ENCODE measurements at regions not wholly inside any gene's neighbourhood (a gene's known extent, or its start where the extent isn't known, plus 50 kb on each side); places are given as distances from the start of the nearest gene placed in this dataset.
"Not testable (repeated sequence)": the region's sequence is repeated elsewhere in the genome, so short reads cannot be mapped to it uniquely, and the experiment has no call there.

DNA sequence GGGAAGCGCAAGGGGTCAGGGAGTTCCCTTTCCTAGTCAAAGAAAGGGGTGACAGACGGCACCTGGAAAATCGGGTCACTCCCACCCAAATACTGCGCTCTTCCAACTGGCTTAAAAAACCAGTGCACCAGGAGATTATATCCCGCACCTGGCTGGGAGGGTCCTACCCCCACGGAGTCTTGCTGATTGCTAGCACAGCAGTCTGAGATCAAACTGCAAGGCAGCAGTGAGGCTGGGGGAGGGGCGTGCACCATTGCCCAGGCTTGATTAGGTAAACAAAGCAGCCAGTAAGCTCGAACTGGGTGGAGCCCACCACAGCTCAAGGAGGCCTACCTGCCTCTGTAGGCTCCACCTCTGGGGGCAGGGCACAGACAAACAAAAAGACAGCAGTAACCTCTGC, 726.0 kb upstream of the MANEA start:
- POLR2A ChIA-PET (ENCODE audit: partially characterized antibody); H3K4me3 ChIP-seq (ENCODE audit: low read length in 2 of 2); intact Hi-C loops (cut with micrococcal nuclease); H3K27me3 ChIP-seq (ENCODE audit: insufficient read depth, low read length); CTCF ChIA-PET (ENCODE audit: partially characterized antibody); H3K27ac ChIP-seq (ENCODE audit: low read depth, low read length); H3K27me3 Mint-ChIP-seq; H3K4me3 Mint-ChIP-seq; H3K4me1 Mint-ChIP-seq; H3K4me1 ChIP-seq (ENCODE audit: insufficient read depth, low read length); H3K27ac Mint-ChIP-seq; H3K9me3 ChIP-seq (ENCODE audit: control insufficient read depth in 1 of 2, low read length in 2 of 2); H3K36me3 Mint-ChIP-seq; H3K36me3 ChIP-seq (ENCODE audit: insufficient read depth, low read length): not testable (repeated sequence)
- H3K9me3 Mint-ChIP-seq = peaks cover 0 to 11% (median 5%) of the 10 kb centered on the region in 8 donors
- DNase-seq = peak in 1 of 5 donors; percentile 30

DNA sequence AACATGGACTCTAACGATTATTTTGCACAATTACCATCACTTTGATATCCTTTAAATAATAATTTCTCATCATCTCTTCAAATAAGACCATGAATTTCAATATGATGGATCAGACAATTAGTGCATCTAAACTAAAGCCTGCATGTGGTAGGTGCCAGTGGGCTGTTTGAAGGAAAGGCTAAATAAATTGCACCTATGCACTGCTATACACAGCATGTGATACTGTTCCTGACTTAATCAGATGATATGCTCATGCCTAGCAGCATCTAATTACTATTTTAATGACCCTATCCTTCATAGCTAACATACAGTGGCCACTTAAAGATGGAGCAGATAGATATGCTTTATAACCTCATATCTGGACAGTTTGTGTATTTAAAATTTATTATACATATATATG, 731.6 kb upstream of the MANEA start:
- Histone ChIP-seq H3K9me3 (ENCODE audit: control insufficient read depth in 1 of 2, low read length in 2 of 2) (no peaks in the 10 kb centered on the region), H3K36me3 (ENCODE audit: insufficient read depth, low read length) (no peaks in the 10 kb centered on the region), H3K4me1 (ENCODE audit: insufficient read depth, low read length) (no peaks in the 10 kb centered on the region), H3K27ac (ENCODE audit: low read depth, low read length) (no peak overlapping the region), H3K4me3 (ENCODE audit: low read length in 2 of 2) (no peak overlapping the region), H3K27me3 (ENCODE audit: insufficient read depth, low read length) (no peaks in the 10 kb centered on the region)
- POLR2A ChIA-PET (ENCODE audit: partially characterized antibody) = no interaction called here
- no peak for DNase-seq
- Mint-ChIP-seq H3K9me3 (peaks cover 0 to 2% (median 0%) of the 10 kb centered on the region in 8 donors), H3K36me3 (no peaks in the 10 kb centered on the region), H3K27me3 (no peaks in the 10 kb centered on the region), H3K4me3 (no peak overlapping the region), H3K27ac (no peak overlapping the region), H3K4me1 (no peaks in the 10 kb centered on the region)
- intact Hi-C loops (cut with micrococcal nuclease) = no loop called here
- CTCF ChIA-PET (ENCODE audit: partially characterized antibody) = interaction anchor here (0.6 kb wide), 1 partner anchor 1284 kb away, joined by 3 read pairs; no protein-coding TSS in a partner anchor

DNA sequence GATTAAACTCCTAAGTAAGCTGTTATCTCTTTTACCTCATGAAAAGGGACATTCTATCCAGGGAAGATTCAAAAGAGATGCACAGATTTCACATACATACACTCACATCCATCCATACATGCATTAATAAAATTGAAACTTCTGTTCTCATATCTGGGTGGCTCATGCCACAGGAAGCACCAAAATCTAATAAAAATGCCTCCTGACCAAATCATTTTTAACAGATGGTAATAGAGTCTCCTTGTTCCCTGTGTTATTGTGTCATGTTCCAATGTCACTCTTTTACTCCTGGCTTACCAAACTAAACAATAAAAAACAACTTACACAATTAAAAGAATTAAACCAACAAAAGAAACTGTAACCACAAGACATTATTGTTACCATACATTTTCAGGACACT, 742.1 kb upstream of the MANEA start:
- no peaks in the 10 kb centered on the region for H3K36me3 ChIP-seq (ENCODE audit: insufficient read depth, low read length)
- H3K9me3 ChIP-seq (ENCODE audit: control insufficient read depth in 1 of 2, low read length in 2 of 2) = no peaks in the 10 kb centered on the region
- Mint-ChIP-seq H3K36me3 (no peaks in the 10 kb centered on the region), H3K9me3 (peaks cover 0 to 9% (median 0%) of the 10 kb centered on the region in 8 donors), H3K4me3 (no peak overlapping the region), H3K4me1 (no peaks in the 10 kb centered on the region), H3K27me3 (no peaks in the 10 kb centered on the region), H3K27ac (peak overlapping the region in 1 of 7 donors; percentile 75)
- intact Hi-C loops (cut with micrococcal nuclease) = no loop called here
- H3K4me1 ChIP-seq (ENCODE audit: insufficient read depth, low read length) = no peaks in the 10 kb centered on the region
- DNase-seq = no peak
- no peak overlapping the region for H3K27ac ChIP-seq (ENCODE audit: low read depth, low read length)
- no peak overlapping the region for H3K4me3 ChIP-seq (ENCODE audit: low read length in 2 of 2)
- ChIA-PET CTCF (ENCODE audit: partially characterized antibody) (no interaction called here), POLR2A (ENCODE audit: partially characterized antibody) (no interaction called here)
- no peaks in the 10 kb centered on the region for H3K27me3 ChIP-seq (ENCODE audit: insufficient read depth, low read length)

DNA sequence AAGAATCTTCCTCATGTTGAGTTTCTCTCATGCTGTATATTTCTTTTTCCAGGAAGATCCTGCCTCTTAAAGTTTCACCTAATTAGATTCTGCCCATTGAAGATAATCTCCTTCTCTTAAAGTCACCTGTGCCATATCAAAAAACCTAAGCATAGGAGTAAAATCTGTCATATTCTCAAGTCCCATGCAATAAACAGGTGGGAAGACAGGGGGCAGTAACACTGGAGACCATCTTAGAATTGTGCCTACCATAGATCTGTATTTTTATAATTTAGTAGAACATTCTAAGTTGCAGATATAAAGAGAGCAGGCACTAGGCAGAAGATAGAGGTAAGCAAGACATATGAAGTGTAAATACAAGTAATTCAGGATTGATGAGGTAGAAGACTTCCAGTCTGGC, 763.5 kb upstream of the MANEA start:
- DNase-seq = no peak
- no peak overlapping the region for H3K4me3 Mint-ChIP-seq
- H3K4me3 ChIP-seq (ENCODE audit: low read length in 2 of 2) = no peak overlapping the region
- H3K9me3 Mint-ChIP-seq = peaks cover 0 to 7% (median 0%) of the 10 kb centered on the region in 8 donors
- no peaks in the 10 kb centered on the region for H3K4me1 Mint-ChIP-seq
- no peaks in the 10 kb centered on the region for H3K27me3 Mint-ChIP-seq
- H3K9me3 ChIP-seq (ENCODE audit: control insufficient read depth in 1 of 2, low read length in 2 of 2) = no peaks in the 10 kb centered on the region
- no peaks in the 10 kb centered on the region for H3K36me3 Mint-ChIP-seq
- H3K27ac ChIP-seq (ENCODE audit: low read depth, low read length) = no peak overlapping the region
- H3K4me1 ChIP-seq (ENCODE audit: insufficient read depth, low read length) = no peaks in the 10 kb centered on the region
- ChIA-PET POLR2A (ENCODE audit: partially characterized antibody) (no interaction called here), CTCF (ENCODE audit: partially characterized antibody) (no interaction called here)
- H3K27ac Mint-ChIP-seq = no peak overlapping the region
- no peaks in the 10 kb centered on the region for H3K27me3 ChIP-seq (ENCODE audit: insufficient read depth, low read length)
- intact Hi-C loops (cut with micrococcal nuclease) = no loop called here
- H3K36me3 ChIP-seq (ENCODE audit: insufficient read depth, low read length) = no peaks in the 10 kb centered on the region

DNA sequence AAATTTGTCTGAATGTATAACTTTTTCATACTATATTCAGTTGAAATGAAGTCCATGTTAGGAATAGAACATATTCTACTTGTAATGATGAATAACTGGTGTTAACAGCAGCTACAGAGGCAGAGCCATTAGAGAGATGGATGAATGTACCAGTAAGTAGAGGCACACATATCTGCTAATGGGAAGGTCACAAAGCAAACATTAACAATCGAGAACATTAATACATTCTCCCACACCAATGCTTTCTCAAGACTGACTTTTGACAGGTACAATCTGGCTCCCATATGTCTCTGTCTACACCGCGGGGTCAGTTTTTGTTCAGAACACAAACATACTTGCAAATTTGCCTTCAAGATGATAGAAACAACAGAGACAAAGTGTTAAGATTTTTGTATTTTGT, 776.0 kb upstream of the MANEA start:
- Histone ChIP-seq H3K27ac (ENCODE audit: low read depth, low read length) (no peak overlapping the region), H3K36me3 (ENCODE audit: insufficient read depth, low read length) (no peaks in the 10 kb centered on the region), H3K4me3 (ENCODE audit: low read length in 2 of 2) (no peak overlapping the region), H3K9me3 (ENCODE audit: control insufficient read depth in 1 of 2, low read length in 2 of 2) (no peaks in the 10 kb centered on the region), H3K27me3 (ENCODE audit: insufficient read depth, low read length) (no peaks in the 10 kb centered on the region), H3K4me1 (ENCODE audit: insufficient read depth, low read length) (no peaks in the 10 kb centered on the region)
- Mint-ChIP-seq H3K4me3 (no peak overlapping the region), H3K27me3 (no peaks in the 10 kb centered on the region), H3K4me1 (no peaks in the 10 kb centered on the region), H3K9me3 (peaks cover 0 to 9% (median 4%) of the 10 kb centered on the region in 8 donors), H3K36me3 (no peaks in the 10 kb centered on the region), H3K27ac (no peak overlapping the region)
- intact Hi-C loops (cut with micrococcal nuclease) = no loop called here
- POLR2A ChIA-PET (ENCODE audit: partially characterized antibody) = no interaction called here
- DNase-seq = no peak
- CTCF ChIA-PET (ENCODE audit: partially characterized antibody) = no interaction called here

DNA sequence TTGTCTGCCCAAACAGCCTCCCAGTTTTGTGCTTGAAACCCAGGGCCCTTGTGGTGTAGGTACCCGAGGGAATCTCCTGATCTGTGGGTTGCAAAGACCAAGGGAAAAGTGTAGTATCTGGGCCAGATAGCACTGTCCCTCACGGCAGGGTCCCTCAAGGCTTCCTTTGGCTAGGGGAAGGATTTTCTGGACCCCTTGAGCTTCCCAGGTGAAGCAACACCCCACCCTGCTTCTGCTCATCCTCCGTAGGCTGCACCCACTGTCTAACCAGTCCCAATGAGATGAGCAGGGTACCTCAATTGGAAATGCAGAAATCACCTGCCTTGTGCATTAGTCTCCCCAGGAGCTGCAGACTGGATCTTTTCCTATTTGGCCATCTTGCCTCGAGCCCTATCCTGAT, 791.8 kb upstream of the MANEA start:
- H3K4me3 ChIP-seq (ENCODE audit: low read length in 2 of 2) = no peak overlapping the region
- DNase-seq = no peak
- ChIA-PET POLR2A (ENCODE audit: partially characterized antibody) (no interaction called here), CTCF (ENCODE audit: partially characterized antibody) (no interaction called here)
- no peaks in the 10 kb centered on the region for H3K9me3 ChIP-seq (ENCODE audit: control insufficient read depth in 1 of 2, low read length in 2 of 2)
- H3K27ac ChIP-seq (ENCODE audit: low read depth, low read length) = no peak overlapping the region
- intact Hi-C loops (cut with micrococcal nuclease) = no loop called here
- Mint-ChIP-seq H3K4me3 (peak overlapping the region in 1 of 8 donors; percentile 33), H3K27ac (no peak overlapping the region), H3K36me3 (no peaks in the 10 kb centered on the region), H3K27me3 (no peaks in the 10 kb centered on the region), H3K9me3 (peaks cover 0 to 20% (median 13%) of the 10 kb centered on the region in 8 donors), H3K4me1 (no peaks in the 10 kb centered on the region)
- H3K27me3 ChIP-seq (ENCODE audit: insufficient read depth, low read length) = no peaks in the 10 kb centered on the region
- no peaks in the 10 kb centered on the region for H3K4me1 ChIP-seq (ENCODE audit: insufficient read depth, low read length)
- H3K36me3 ChIP-seq (ENCODE audit: insufficient read depth, low read length) = no peaks in the 10 kb centered on the region

DNA sequence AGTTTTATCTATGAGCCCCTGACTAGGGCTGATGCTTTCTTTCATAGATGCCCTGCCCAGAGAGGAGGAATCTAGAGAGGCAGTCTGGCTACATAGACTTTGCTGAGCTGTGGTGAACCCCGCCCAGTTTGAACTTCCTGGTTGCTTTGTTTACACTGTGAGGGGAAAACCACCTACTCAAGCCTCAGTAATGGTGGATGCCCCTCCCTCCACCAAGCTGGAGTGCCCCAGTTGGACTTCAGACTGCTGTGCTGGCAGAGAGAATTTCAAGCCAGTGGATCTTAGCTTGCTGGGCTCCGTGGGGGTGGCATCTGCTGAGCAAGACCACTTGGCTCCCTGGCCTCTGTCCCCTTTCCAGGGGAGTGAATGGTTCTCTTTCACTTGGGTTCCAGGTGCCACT, 792.3 kb upstream of the MANEA start:
- DNase-seq = peak in 3 of 5 donors; percentile 1 to 6 (median 4)

DNA sequence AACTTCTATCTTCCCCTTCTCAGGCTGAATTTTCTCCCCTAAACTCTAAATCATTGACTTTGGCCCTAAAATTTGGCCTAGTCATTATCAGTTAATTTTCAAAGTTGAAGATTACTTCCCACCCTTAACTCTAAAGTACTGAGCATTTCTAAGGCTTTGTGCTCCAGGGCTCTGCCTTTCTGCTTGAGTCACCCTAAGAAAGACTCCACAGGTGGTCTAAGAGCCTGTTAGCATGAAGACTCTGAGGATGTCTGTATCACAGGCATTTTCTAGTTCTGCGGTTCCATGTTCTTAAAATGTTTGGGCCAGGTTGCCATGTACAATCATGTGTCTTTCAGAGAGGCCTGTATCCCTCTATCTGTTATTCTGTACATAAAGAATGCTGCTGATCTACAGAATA, 808.1 kb upstream of the MANEA start:
- POLR2A ChIA-PET (ENCODE audit: partially characterized antibody) = no interaction called here

More for the DNA sequence above, 792.3 kb upstream of the MANEA start:
- H3K27me3 ChIP-seq (ENCODE audit: insufficient read depth, low read length); H3K9me3 ChIP-seq (ENCODE audit: control insufficient read depth in 1 of 2, low read length in 2 of 2); H3K27me3 Mint-ChIP-seq; intact Hi-C loops (cut with micrococcal nuclease); H3K4me3 Mint-ChIP-seq; H3K27ac ChIP-seq (ENCODE audit: low read depth, low read length); H3K36me3 ChIP-seq (ENCODE audit: insufficient read depth, low read length); H3K36me3 Mint-ChIP-seq; H3K4me3 ChIP-seq (ENCODE audit: low read length in 2 of 2); H3K4me1 Mint-ChIP-seq; CTCF ChIA-PET (ENCODE audit: partially characterized antibody); POLR2A ChIA-PET (ENCODE audit: partially characterized antibody); H3K4me1 ChIP-seq (ENCODE audit: insufficient read depth, low read length): not testable (repeated sequence)
- H3K9me3 Mint-ChIP-seq = peaks cover 0 to 20% (median 13%) of the 10 kb centered on the region in 8 donors
- H3K27ac Mint-ChIP-seq = peak overlapping the region in 1 of 7 donors; percentile 43

More for the DNA sequence above, 808.1 kb upstream of the MANEA start:
- no peak for DNase-seq
- no peaks in the 10 kb centered on the region for H3K36me3 ChIP-seq (ENCODE audit: insufficient read depth, low read length)
- no peaks in the 10 kb centered on the region for H3K9me3 ChIP-seq (ENCODE audit: control insufficient read depth in 1 of 2, low read length in 2 of 2)
- H3K4me3 ChIP-seq (ENCODE audit: low read length in 2 of 2) = no peak overlapping the region
- intact Hi-C loops (cut with micrococcal nuclease) = no loop called here
- H3K36me3 Mint-ChIP-seq = no peaks in the 10 kb centered on the region
- no peaks in the 10 kb centered on the region for H3K4me1 ChIP-seq (ENCODE audit: insufficient read depth, low read length)
- H3K4me3 Mint-ChIP-seq = no peak overlapping the region
- H3K9me3 Mint-ChIP-seq = peaks cover 0 to 4% (median 0%) of the 10 kb centered on the region in 8 donors
- no peaks in the 10 kb centered on the region for H3K4me1 Mint-ChIP-seq
- no peak overlapping the region for H3K27ac Mint-ChIP-seq
- CTCF ChIA-PET (ENCODE audit: partially characterized antibody) = no interaction called here
- no peak overlapping the region for H3K27ac ChIP-seq (ENCODE audit: low read depth, low read length)
- H3K27me3 ChIP-seq (ENCODE audit: insufficient read depth, low read length) = no peaks in the 10 kb centered on the region
- no peaks in the 10 kb centered on the region for H3K27me3 Mint-ChIP-seq

Data from CD4-positive, alpha-beta memory T cell (primary cell).